ENCODE measurements at regions not wholly inside any gene's neighbourhood (a gene's known extent, or its start where the extent isn't known, plus 50 kb on each side); places are given as distances from the start of the nearest gene placed in this dataset.

- 96% methylated on average over 1 of the region's 1 CpG for WGBS
- Histone ChIP-seq H3K4me3 (no peak overlapping the region), H3K27me3 (no peaks in the 10 kb centered on the region), H3K4me1 (no peaks in the 10 kb centered on the region), H3K9me3 (no peaks in the 10 kb centered on the region), H3K36me3 (no peaks in the 10 kb centered on the region), H3K27ac (no peak overlapping the region)
- TF ChIP-seq POLR2AphosphoS5 (IDR thresholded peaks at IDR 0.05) (no peak), EP300 (IDR thresholded peaks at IDR 0.05) (no peak), POLR2A (IDR thresholded peaks at IDR 0.05) (no peak)
- TF ChIP-seq, protein P1, sequence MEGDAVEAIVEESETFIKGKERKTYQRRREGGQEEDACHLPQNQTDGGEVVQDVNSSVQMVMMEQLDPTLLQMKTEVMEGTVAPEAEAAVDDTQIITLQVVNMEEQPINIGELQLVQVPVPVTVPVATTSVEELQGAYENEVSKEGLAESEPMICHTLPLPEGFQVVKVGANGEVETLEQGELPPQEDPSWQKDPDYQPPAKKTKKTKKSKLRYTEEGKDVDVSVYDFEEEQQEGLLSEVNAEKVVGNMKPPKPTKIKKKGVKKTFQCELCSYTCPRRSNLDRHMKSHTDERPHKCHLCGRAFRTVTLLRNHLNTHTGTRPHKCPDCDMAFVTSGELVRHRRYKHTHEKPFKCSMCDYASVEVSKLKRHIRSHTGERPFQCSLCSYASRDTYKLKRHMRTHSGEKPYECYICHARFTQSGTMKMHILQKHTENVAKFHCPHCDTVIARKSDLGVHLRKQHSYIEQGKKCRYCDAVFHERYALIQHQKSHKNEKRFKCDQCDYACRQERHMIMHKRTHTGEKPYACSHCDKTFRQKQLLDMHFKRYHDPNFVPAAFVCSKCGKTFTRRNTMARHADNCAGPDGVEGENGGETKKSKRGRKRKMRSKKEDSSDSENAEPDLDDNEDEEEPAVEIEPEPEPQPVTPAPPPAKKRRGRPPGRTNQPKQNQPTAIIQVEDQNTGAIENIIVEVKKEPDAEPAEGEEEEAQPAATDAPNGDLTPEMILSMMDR (IDR thresholded peaks at IDR 0.05) = no peak
- DNase-seq (ENCODE audit: low spot score in 2 of 2) = no peak
Observed at GRCh38 chr7:131787101-131787500, 230.7 kb upstream of the PODXL start.

GRCh38 chr7:131786204-131786603 lies 229.8 kb upstream of the PODXL start:
- Histone ChIP-seq H3K9me3 (no peaks in the 10 kb centered on the region), H3K27me3 (peaks cover 5% of the 10 kb centered on the region), H3K27ac (no peak overlapping the region), H3K4me3 (no peak overlapping the region), H3K4me1 (no peaks in the 10 kb centered on the region), H3K36me3 (no peaks in the 10 kb centered on the region)
- no peak for DNase-seq (ENCODE audit: low spot score in 2 of 2)
- TF ChIP-seq, protein P1 (IDR thresholded peaks at IDR 0.05) = no peak
- TF ChIP-seq POLR2AphosphoS5 (IDR thresholded peaks at IDR 0.05) (no peak), EP300 (IDR thresholded peaks at IDR 0.05) (no peak), POLR2A (IDR thresholded peaks at IDR 0.05) (no peak)
- 72% methylated on average over 2 of the region's 2 CpGs for WGBS

DNA sequence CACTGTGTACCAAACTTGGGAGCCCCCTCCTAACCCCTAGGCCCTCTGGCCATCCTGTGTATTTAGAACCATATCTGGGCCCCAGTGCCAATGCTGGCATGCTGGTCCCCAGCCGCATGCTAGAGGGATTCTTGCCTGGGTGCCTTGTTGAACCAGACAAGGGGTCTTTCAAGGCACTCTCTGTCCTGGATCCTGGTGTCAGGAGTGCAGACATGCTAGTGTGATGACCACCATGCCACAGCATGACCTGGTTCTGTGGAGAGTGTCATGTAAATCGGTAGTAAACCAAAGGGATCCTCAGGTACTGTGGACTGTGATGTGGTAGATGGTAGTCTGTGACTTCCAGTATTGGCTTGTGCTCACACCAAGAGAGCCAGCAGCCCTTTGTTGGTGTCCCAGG lies 222.2 kb upstream of the PODXL start:
- Histone ChIP-seq H3K9me3 (no peaks in the 10 kb centered on the region), H3K27me3 (peaks cover 12% of the 10 kb centered on the region), H3K4me3 (no peak overlapping the region), H3K27ac (no peak overlapping the region), H3K36me3 (no peaks in the 10 kb centered on the region), H3K4me1 (no peaks in the 10 kb centered on the region)
- 100% methylated on average over 1 of the region's 2 CpGs for WGBS
- DNase-seq (ENCODE audit: low spot score in 2 of 2) = no peak
- TF ChIP-seq EP300 (IDR thresholded peaks at IDR 0.05) = no peak

- H3K27me3 ChIP-seq = peaks cover 5% of the 10 kb centered on the region
- DNase-seq (ENCODE audit: low spot score in 2 of 2) = no peak
- no peaks in the 10 kb centered on the region for H3K36me3 ChIP-seq
- H3K9me3 ChIP-seq = no peaks in the 10 kb centered on the region
- no peaks in the 10 kb centered on the region for H3K4me1 ChIP-seq
- no peak overlapping the region for H3K4me3 ChIP-seq
- H3K27ac ChIP-seq = no peak overlapping the region
- 68% methylated on average over 10 of the region's 10 CpGs for WGBS
- TF ChIP-seq EP300 (IDR thresholded peaks at IDR 0.05) (no peak), POLR2AphosphoS5 (IDR thresholded peaks at IDR 0.05) (no peak), POLR2A (IDR thresholded peaks at IDR 0.05) (no peak)
- TF ChIP-seq, protein P1 (IDR thresholded peaks at IDR 0.05) = no peak
Observed at GRCh38 chr7:131774419-131775220, 218.2 kb upstream of the PODXL start.

DNA sequence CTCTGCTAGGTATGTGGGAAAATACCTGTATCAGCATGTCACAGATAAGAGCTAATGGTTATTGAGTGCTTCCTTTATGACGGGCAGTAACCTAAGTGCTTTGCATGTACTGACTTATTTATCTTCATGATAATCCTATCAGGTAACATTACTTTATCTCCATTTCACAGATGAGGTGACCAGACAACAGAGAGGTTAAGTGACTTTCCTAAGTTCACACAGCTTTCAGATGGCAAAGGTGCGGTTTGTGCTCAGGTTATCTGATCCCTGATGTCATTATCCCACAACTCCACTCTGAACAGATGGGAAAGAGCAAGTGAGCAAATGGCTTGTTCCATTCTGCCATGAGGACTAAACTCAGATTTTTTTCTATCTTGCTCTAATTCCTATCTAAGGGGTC lies 217.0 kb upstream of the PODXL start:
- 34% methylated on average over 2 of the region's 2 CpGs for WGBS
- TF ChIP-seq, protein P1 (IDR thresholded peaks at IDR 0.05) = no peak
- TF ChIP-seq POLR2AphosphoS5 (IDR thresholded peaks at IDR 0.05) = no peak
- TF ChIP-seq EP300 (IDR thresholded peaks at IDR 0.05) = no peak
- no peak for TF ChIP-seq POLR2A (IDR thresholded peaks at IDR 0.05)
- Histone ChIP-seq H3K36me3 (no peaks in the 10 kb centered on the region), H3K27ac (no peak overlapping the region), H3K4me3 (no peak overlapping the region), H3K4me1 (no peaks in the 10 kb centered on the region), H3K27me3 (peaks cover 5% of the 10 kb centered on the region), H3K9me3 (no peaks in the 10 kb centered on the region)
- no peak for DNase-seq (ENCODE audit: low spot score in 2 of 2)
